CD4-positive, alpha-beta T cell (primary cell): ENCODE measurements at regions not wholly inside any gene's neighbourhood (a gene's known extent, or its start where the extent isn't known, plus 50 kb on each side); places are given as distances from the start of the nearest gene placed in this dataset.

Experiments used
- ATAC-seq: fragments of 200-7000 bp; cut with Tn5 transposase; one replicate; pipeline ENCODE4 v1.10.0; 2022; ENCODE audit warnings: mild to moderate bottlenecking; ENCODE audit not compliant: poor library complexity
- CTCF ChIA-PET: fragments of 350-600 bp; sonication (Branson Sonifier 250); formaldehyde crosslinking; loops from one replicate; lab custom pipeline; 2021; ENCODE audit warnings: antibody characterized with exemption, inconsistent platforms; lab: Charles Lee
- POLR2A ChIA-PET: fragments of 350-600 bp; sonication (Branson Sonifier 250); formaldehyde crosslinking; loops from one replicate; lab custom pipeline; 2021; ENCODE audit warnings: antibody characterized with exemption, inconsistent platforms; lab: Charles Lee
- DNase-seq, 14 experiments: peaks; one replicate each; pipeline ENCODE4 v3.0.0-alpha.2; 2013 to 2020; ENCODE audit warnings: mixed read lengths in 2 of 14
- H3K27ac ChIP-seq, 2 donors: one replicate each; pipeline versions ENCODE4 v1.5.1 to v1.7.0; 2013; ENCODE audit warnings: low read length in 2 of 2, low read depth in 1 of 2, mild to moderate bottlenecking in 1 of 2
- H3K27me3 ChIP-seq, 2 experiments: 1 replicate in 1 of 2; 2 replicates in 1 of 2; pipeline versions ENCODE4 v1.6.1 to v1.7.0; 2013; ENCODE audit warnings: low read length in 2 of 2, control low read depth in 1 of 2, mild to moderate bottlenecking in 1 of 2, moderate library complexity in 1 of 2; ENCODE audit not compliant: insufficient read depth in 2 of 2, control insufficient read depth in 1 of 2
- H3K36me3 ChIP-seq: one replicate; pipeline ENCODE4 v1.6.1; 2013; ENCODE audit warnings: low read length, control low read depth; ENCODE audit not compliant: insufficient read depth
- H3K4me1 ChIP-seq: one replicate; pipeline ENCODE4 v1.6.1; 2013; ENCODE audit warnings: low read length, control low read depth; ENCODE audit not compliant: insufficient read depth
- H3K4me3 ChIP-seq: one replicate; pipeline ENCODE4 v1.5.1; 2013; ENCODE audit warnings: mild to moderate bottlenecking, low read length, moderate library complexity
- H3K9me3 ChIP-seq, 2 experiments: 1 replicate in 1 of 2; 2 replicates in 1 of 2; pipeline versions ENCODE4 v1.6.1 to v1.7.0; 2013; ENCODE audit warnings: low read length in 2 of 2, mild to moderate bottlenecking in 2 of 2, control low read depth in 1 of 2, moderate library complexity in 1 of 2; ENCODE audit not compliant: control insufficient read depth in 1 of 2, insufficient read depth in 1 of 2
- H3K27ac Mint-ChIP-seq: one replicate; pipeline ENCODE4 v1.8.0; 2020; ENCODE audit warnings: mixed read lengths
- H3K27me3 Mint-ChIP-seq: one replicate; pipeline ENCODE4 v1.8.0; 2021; ENCODE audit warnings: mixed read lengths
- H3K36me3 Mint-ChIP-seq: one replicate; pipeline ENCODE4 v1.8.0; 2021; ENCODE audit warnings: low read depth, mixed read lengths
- H3K4me1 Mint-ChIP-seq: one replicate; pipeline ENCODE4 v1.8.0; 2021; ENCODE audit warnings: low read depth, mixed read lengths
- H3K4me3 Mint-ChIP-seq: one replicate; pipeline ENCODE4 v1.8.0; 2020; ENCODE audit warnings: mild to moderate bottlenecking, mixed read lengths
- H3K9me3 Mint-ChIP-seq: one replicate; pipeline ENCODE4 v1.8.0; 2020; ENCODE audit warnings: mixed read lengths
- intact Hi-C, 2 experiments: fragments of 100-400 bp; cut with DNase I in 1 of 2; cut with micrococcal nuclease in 1 of 2; formaldehyde crosslinking; loops; one replicate each; pipeline versions ENCODE4 v1.15.1 to v1.9.0; 2023 to 2025; cut with DNase I, micrococcal nuclease
- TF ChIP-seq, protein P1 (sequence below): fragments of 200-600 bp; IDR thresholded peaks from one replicate; pipeline ENCODE4 v1.8.0; 2022; ENCODE audit warnings: antibody characterized with exemption, mild to moderate bottlenecking

- intact Hi-C loops: no loop called here
- Mint-ChIP-seq H3K27me3 (peaks cover 80% of the 10 kb centered on the region), H3K4me3 (no peak overlapping the region), H3K4me1 (no peaks in the 10 kb centered on the region), H3K27ac (no peak overlapping the region), H3K36me3 (no peaks in the 10 kb centered on the region), H3K9me3 (no peaks in the 10 kb centered on the region)
- ATAC-seq (no peak), DNase-seq (no peak)
- POLR2A ChIA-PET: no interaction called here
- TF ChIP-seq, protein P1, sequence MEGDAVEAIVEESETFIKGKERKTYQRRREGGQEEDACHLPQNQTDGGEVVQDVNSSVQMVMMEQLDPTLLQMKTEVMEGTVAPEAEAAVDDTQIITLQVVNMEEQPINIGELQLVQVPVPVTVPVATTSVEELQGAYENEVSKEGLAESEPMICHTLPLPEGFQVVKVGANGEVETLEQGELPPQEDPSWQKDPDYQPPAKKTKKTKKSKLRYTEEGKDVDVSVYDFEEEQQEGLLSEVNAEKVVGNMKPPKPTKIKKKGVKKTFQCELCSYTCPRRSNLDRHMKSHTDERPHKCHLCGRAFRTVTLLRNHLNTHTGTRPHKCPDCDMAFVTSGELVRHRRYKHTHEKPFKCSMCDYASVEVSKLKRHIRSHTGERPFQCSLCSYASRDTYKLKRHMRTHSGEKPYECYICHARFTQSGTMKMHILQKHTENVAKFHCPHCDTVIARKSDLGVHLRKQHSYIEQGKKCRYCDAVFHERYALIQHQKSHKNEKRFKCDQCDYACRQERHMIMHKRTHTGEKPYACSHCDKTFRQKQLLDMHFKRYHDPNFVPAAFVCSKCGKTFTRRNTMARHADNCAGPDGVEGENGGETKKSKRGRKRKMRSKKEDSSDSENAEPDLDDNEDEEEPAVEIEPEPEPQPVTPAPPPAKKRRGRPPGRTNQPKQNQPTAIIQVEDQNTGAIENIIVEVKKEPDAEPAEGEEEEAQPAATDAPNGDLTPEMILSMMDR: no peak
- Histone ChIP-seq H3K4me3 (no peak overlapping the region), H3K27ac (no peak overlapping the region), H3K9me3 (no peaks in the 10 kb centered on the region), H3K27me3 (peaks cover 12 to 18% of the 10 kb centered on the region in 2 experiments), H3K36me3 (no peaks in the 10 kb centered on the region), H3K4me1 (no peaks in the 10 kb centered on the region)
- CTCF ChIA-PET: no interaction called here
These were observed 90.2 kb downstream of the ZNF467 start for GRCh38 chr7:149683181-149683580.

DNA sequence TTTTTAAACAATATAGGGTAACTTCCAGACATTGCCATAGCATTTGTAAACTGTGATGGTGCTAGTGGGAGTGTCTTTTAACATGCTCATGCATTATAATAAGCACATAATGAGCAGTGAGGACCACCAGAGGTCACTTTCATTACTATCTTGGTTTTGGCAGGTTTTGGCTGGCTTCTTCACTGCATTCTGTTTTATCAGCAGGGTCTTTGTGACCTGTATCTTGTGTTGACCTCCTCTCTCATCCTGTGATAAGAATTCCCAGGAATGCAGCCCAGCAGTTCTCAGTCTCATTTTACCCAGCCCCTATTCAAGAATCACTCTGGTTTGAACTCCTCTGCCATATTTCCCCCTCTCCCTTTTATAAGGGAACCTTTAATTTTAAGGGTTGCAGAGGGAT, 91.3 kb downstream of the ZNF467 start:
- DNase-seq (no peak), ATAC-seq (no peak)
- ChIA-PET POLR2A (no interaction called here), CTCF (no interaction called here)
- Mint-ChIP-seq H3K27me3 (peaks cover 81% of the 10 kb centered on the region), H3K27ac (no peak overlapping the region), H3K9me3 (no peaks in the 10 kb centered on the region), H3K4me1 (no peaks in the 10 kb centered on the region), H3K36me3 (no peaks in the 10 kb centered on the region), H3K4me3 (no peak overlapping the region)
- H3K9me3 ChIP-seq: peaks cover 0 to under 1% of the 10 kb centered on the region in 2 experiments
- TF ChIP-seq, protein P1: no peak
- H3K27ac ChIP-seq: no peak overlapping the region
- peaks cover 8 to 18% of the 10 kb centered on the region in 2 experiments for H3K27me3 ChIP-seq
- intact Hi-C loops: no loop called here
- no peaks in the 10 kb centered on the region for H3K4me1 ChIP-seq
- no peak overlapping the region for H3K4me3 ChIP-seq
- H3K36me3 ChIP-seq: no peaks in the 10 kb centered on the region

DNA sequence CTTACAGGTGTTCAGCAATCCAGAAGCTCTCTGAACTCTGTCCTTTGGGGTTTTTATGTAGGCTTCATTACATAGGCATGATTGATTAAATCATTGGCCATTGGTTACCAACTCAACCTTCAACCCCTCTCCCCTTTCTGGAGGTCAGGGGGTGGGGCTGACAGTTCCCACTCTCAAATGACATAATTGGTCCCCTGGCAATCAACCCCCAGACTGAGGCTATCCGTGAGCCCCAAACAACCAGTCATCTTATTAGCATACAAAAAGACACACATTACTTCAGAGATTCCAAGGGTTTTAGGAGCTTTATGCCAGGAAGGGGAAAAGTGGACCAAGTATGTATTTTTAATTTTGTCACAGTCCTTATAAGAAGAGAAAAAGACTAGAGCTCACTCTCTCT, 92.1 kb downstream of the ZNF467 start:
- ATAC-seq (no peak), DNase-seq (no peak)
- H3K27ac Mint-ChIP-seq: no peak overlapping the region
- intact Hi-C loops: no loop called here
- no peaks in the 10 kb centered on the region for H3K36me3 Mint-ChIP-seq
- Histone ChIP-seq H3K27ac (no peak overlapping the region), H3K27me3 (peaks cover 12 to 13% of the 10 kb centered on the region in 2 experiments), H3K4me1 (no peaks in the 10 kb centered on the region), H3K4me3 (no peak overlapping the region), H3K9me3 (peaks cover 0 to 7% of the 10 kb centered on the region in 2 experiments), H3K36me3 (no peaks in the 10 kb centered on the region)
- CTCF ChIA-PET: no interaction called here
- POLR2A ChIA-PET: no interaction called here
- TF ChIP-seq, protein P1: no peak
- H3K9me3 Mint-ChIP-seq: no peaks in the 10 kb centered on the region
- H3K4me3 Mint-ChIP-seq: no peak overlapping the region
- no peaks in the 10 kb centered on the region for H3K4me1 Mint-ChIP-seq
- peaks cover 79% of the 10 kb centered on the region for H3K27me3 Mint-ChIP-seq
